GM19395 (cell line): ENCODE measurements at regions not wholly inside any gene's neighbourhood (a gene's known extent, or its start where the extent isn't known, plus 50 kb on each side); places are given as distances from the start of the nearest gene placed in this dataset.
"Not testable (repeated sequence)": the region's sequence is repeated elsewhere in the genome, so short reads cannot be mapped to it uniquely, and the experiment has no call there.

Experiments used
- ATAC-seq: cut with Tn5 transposase; IDR thresholded peaks from one replicate; pipeline ENCODE4 v1.9.1; 2021; ENCODE audit warnings: mild to moderate bottlenecking, moderate library complexity; ENCODE audit not compliant: unreplicated experiment

DNA sequence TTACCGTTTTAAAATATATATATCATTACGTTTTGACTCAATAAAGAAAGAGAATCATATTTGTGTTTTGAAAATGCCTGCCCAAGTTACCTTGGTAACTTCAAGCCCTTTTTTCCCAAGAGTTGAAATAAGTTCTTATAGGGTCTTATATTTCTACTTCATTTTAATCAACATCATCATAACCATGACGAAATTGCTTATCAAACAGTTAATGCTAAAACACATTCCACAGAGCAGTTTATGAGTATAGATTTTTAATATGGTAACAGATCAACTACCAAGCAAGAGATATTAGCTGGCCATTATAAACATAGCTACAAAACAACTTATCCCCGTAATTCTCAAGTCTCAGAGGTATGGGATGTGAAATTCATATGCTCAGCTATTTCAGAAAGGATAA, 197.9 kb upstream of the LRRTM4 start:
- ATAC-seq, result no peak

GRCh38 chr2:77721593-77721992, 199.4 kb upstream of the LRRTM4 start:
- ATAC-seq, result no peak

GRCh38 chr2:77725045-77725444, 202.9 kb upstream of the LRRTM4 start:
- no peak for ATAC-seq

- not testable (repeated sequence) for ATAC-seq
Observed at GRCh38 chr2:77734662-77735340, 212.6 kb upstream of the LRRTM4 start.

- no peak for ATAC-seq
Observed at GRCh38 chr2:77737236-77737635, 215.1 kb upstream of the LRRTM4 start.

DNA sequence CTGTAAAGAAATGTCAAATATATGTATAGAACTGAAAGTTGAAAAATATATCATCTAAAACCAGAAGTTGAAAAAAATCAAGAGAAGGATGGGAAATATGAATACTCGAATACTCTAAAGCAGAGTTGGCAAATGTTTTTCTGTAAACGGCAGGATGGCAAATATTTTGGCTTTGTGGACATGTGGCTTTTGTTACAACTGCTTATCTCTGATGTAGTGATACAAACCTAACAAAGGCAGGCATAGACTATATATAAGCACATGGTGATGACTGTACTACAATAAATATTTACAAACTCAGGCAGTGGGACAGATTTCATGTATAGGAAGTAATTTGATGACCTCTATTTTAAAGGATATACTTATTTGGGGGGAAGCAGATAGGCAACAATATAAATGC, 224.6 kb upstream of the LRRTM4 start:
- ATAC-seq, result no peak

DNA sequence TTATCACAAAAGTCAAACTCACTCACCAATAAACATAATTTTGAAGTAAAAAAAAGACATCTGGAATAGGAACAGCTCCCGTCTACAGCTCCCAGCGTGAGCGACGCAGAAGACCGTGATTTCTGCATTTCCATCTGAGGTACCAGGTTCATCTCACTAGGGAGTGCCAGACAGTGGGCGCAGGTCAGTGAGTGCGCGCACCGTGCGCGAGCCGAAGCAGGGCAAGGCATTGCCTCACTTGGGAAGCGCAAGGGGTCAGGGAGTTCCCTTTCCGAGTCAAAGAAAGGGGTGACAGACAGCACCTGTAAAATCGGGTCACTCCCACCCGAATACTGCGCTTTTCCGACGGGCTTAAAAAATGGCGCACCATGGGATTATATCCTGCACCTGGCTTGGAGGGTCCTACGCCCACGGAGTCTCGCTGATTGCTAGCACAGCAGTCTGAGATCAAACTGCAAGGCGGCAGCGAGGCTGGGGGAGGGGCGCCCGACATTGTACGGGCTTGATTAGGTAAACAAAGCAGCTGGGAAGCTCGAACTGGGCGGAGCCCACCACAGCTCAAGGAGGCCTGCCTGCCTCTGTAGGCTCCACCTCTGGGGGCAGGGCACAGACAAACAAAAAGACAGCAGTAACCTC, 231.7 kb upstream of the LRRTM4 start:
- not testable (repeated sequence) for ATAC-seq

- ATAC-seq, result no peak
Observed at GRCh38 chr2:77767388-77768076, 245.4 kb upstream of the LRRTM4 start.

DNA sequence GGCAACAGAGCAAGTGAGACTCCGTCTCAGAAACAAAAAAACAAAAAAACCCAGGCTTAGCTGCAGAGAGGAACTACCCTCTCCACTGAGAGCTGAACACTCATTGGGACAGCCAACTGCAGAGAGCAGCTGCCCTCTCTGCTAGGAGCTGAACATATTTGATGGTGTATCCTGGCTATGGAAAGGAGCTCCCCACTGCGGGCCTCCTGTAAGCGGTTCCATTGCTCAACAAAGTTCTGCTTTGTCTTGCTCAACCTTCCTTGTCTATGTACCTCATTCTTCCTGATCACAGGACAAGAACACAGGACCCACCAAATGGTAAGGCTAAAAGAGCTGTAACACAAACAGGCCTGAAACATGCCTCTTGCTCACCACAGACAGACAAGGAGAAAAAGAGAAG, 246.3 kb upstream of the LRRTM4 start:
- no peak for ATAC-seq

DNA sequence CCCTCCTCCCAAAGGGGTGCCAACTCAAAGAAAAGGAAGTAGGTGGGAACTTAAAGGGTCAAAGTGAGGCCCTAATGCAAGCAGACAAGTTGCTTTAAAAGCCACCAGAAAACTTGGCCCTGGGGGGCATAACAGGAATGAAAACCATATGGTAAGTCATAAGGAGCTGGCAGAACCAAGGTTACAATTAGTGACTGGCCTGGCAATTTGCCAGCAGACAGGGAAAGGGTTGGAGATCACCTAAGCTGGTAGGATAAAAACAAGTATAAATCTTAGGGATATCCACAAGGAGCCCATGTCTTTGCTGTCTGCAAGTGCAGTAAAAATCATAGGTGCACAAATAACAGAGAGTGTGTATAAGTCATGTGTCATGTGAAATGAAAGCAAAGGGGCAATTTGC, 256.7 kb upstream of the LRRTM4 start:
- no peak for ATAC-seq

GRCh38 chr2:77793500-77793899, 271.3 kb upstream of the LRRTM4 start:
- ATAC-seq, result not testable (repeated sequence)

GRCh38 chr2:77796397-77796796, 274.2 kb upstream of the LRRTM4 start:
- ATAC-seq, result no peak

DNA sequence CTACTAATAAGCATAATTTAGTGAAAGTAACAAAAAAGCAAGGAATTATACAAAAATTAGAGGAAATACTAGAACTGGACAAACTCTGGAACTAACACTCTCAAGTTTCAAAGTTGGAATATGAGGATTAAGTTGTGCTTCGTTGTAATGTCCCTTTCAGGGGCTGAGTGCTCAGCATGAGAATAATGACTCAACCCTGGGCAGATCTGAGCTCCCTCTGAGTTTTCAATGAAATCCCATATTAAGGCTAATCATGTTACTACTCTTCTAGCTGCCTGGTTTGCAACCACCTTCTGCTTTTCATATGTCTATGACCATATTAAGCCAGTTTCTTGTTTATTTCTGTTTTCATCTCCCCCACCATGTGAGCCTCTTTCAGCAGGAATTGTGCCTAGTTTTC, 274.9 kb upstream of the LRRTM4 start:
- ATAC-seq, result no peak

DNA sequence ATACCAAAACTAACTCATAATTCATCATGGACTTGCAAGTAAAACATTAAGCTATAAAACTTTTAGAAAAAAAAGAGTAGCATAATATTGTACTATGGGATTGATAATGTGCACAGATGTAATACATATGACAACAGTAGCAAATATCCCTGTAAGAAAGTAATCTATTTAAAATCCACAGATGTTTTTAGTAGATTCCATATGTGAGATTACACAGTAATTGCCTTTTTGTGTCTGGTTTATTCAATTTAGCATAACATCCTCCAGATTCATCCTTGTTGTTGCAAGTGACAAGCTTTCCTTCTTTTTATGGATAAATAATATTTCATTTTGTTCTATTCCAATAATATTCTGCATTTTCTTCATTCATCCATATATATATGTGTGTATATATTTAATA, 278.2 kb upstream of the LRRTM4 start:
- ATAC-seq, result no peak

DNA sequence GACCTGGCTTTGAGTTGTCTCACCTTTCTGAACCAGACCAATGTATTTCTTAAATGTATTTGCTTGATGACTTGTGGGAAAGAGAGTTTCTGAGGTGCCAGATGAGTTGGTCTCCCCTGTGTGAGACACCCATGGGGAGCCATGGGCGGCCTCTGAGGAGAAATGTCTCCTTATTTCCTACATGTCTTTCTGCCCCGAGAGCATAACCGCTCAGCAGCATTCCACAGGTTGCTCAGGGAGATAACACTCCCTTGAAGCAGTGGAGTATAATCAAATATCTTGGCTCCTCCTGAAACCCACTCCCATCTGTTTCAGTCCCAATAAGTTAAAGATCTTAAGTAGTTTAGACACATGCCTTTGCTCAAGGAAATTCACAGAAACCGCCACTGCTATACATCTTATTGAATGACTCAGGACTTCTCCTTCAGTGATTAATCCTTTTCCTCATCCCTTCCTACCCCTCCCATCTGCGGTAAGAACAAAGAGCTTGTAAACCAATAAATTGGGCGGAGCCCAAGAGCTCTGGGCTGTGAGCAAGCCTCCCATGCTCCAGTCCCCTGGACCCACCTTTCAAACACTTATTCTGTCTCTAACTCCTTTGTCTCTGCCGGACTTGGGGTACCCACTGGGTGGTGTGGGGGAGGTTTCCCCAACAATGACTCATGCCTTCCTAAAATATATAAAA, 285.5 kb upstream of the LRRTM4 start:
- ATAC-seq, result no peak

DNA sequence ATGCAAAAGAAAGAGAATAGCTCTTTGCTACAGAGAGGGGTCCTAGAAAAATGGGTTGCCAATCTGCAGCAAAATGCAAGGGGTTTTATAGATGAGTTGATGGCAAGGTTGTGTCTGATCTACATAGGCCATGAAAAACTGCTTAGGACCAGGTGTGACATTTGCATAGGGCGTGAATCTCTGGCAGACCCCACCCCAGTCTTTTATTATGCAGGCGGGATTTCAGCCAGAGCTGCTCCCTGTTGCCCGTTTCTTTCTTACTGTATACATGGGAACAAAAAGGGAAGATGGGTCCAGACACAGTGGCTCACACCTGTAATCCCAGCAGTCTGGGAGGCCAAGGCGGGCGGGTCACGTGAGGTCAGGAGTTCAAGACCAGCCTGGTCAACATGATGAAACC, 286.4 kb upstream of the LRRTM4 start:
- ATAC-seq, result no peak

DNA sequence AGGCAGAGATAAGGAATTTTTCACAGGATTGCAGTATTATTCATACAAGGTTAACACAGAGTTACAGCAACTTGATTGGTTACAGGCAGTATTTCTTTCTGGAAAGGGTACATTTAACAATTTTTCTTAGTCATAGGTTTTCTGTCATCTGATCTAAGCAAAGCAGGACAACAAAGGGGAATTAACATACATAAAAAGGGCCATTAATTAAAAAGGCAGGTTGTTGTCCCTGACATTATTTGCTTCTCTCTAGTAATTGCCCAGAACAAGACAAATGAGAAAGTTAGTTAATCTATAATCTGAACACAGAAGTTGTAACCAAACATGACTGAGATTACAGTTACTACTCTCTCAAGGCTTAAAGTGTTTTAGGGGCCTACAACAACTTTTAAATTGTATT, 291.4 kb upstream of the LRRTM4 start:
- no peak for ATAC-seq

- ATAC-seq, result no peak
Observed at GRCh38 chr2:77816618-77817017, 294.4 kb upstream of the LRRTM4 start.

GRCh38 chr2:77818186-77818585, 296.0 kb upstream of the LRRTM4 start:
- no peak for ATAC-seq

DNA sequence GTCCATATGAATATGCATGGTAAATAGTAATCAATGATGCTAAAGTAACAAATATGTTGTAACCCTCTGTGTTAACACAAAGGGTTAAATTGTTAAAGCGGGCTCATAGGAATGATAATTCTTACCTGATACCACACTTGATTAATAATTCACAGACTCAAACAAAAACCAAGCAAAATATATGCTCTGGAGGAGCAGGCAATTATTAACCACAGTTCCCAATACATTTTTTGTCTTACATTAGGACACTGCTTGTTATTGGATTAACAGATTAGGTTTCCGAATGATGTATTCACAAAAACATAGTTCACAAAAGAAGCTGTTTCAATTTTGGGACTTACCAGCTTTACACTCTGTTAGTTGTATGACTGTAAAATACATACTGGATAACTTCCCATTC, 300.9 kb upstream of the LRRTM4 start:
- no peak for ATAC-seq

DNA sequence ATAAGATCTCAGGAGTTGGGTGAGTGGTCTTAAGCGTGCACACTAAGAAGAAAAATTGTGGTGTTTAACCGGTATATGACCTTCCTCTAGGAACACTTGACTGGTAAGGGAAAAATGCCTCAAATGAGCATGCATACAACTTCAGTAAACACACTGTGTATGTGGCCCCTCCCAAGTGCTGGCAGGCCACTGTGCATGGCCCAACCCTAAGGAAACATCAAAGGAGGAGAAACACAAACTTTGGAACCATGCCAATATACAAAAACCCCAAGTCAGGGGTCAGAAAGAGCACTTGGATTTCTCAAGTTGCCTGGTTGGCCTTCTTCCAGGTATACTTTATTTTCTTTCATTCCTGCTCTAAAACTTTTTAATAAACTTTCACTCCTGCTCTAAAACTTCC, 308.9 kb upstream of the LRRTM4 start:
- no peak for ATAC-seq

GRCh38 chr2:77831471-77831870, 309.3 kb upstream of the LRRTM4 start:
- ATAC-seq, result no peak
